Bronchial epithelial cell (primary cell): ENCODE measurements at regions not wholly inside any gene's neighbourhood (a gene's known extent, or its start where the extent isn't known, plus 50 kb on each side); places are given as distances from the start of the nearest gene placed in this dataset.
"Not testable (repeated sequence)": the region's sequence is repeated elsewhere in the genome, so short reads cannot be mapped to it uniquely, and the experiment has no call there.

ENCODE experiments used
- DNase-seq: peaks from one replicate; pipeline ENCODE4 v3.0.0-alpha.2; 2010; ENCODE audit warnings: low read depth
- FAIRE-seq: peaks from 2 replicates; lab custom pipeline; 2011; peaks lifted over from hg19 to GRCh38; lab: Jason Lieb, UNC
- H3K27me3 ChIP-seq: 2 replicates; pipeline ENCODE4 v1.5.1; 2011; ENCODE audit warnings: low read length; ENCODE audit not compliant: control insufficient read depth, insufficient read depth
- H3K36me3 ChIP-seq: 2 replicates; pipeline ENCODE4 v1.5.1; 2011; ENCODE audit warnings: low read length; ENCODE audit not compliant: control insufficient read depth, insufficient read depth
- H3K4me3 ChIP-seq: 2 replicates; pipeline ENCODE4 v1.5.1; 2011; ENCODE audit warnings: mild to moderate bottlenecking, low read depth, low read length, control low read depth
- CTCF ChIP-seq: IDR thresholded peaks from 2 replicates; pipeline ENCODE4 v1.5.1; 2011; ENCODE audit warnings: mild to moderate bottlenecking, moderate library complexity, low read length, control low read depth, inconsistent platforms; ENCODE audit not compliant: insufficient read depth, severe bottlenecking

GRCh38 chr13:44651724-44652123 lies 75.6 kb upstream of the TSC22D1 start:
- TF ChIP-seq CTCF = no peak
- DNase-seq (no peak), FAIRE-seq (no peak)
- H3K27me3 ChIP-seq = no peaks in the 10 kb centered on the region
- H3K36me3 ChIP-seq = no peaks in the 10 kb centered on the region
- H3K4me3 ChIP-seq = no peak overlapping the region

GRCh38 chr13:44651209-44651608 lies 75.1 kb upstream of the TSC22D1 start:
- Histone ChIP-seq H3K4me3 (no peak overlapping the region), H3K36me3 (no peaks in the 10 kb centered on the region), H3K27me3 (no peaks in the 10 kb centered on the region)
- TF ChIP-seq CTCF = no peak
- no peak for DNase-seq
- FAIRE-seq = no peak

- H3K27me3 ChIP-seq = no peaks in the 10 kb centered on the region
- H3K36me3 ChIP-seq = no peaks in the 10 kb centered on the region
- FAIRE-seq (no peak), DNase-seq (no peak)
- no peak for TF ChIP-seq CTCF
- H3K4me3 ChIP-seq = no peak overlapping the region
Measured at GRCh38 chr13:44649834-44650233, 73.7 kb upstream of the TSC22D1 start.

GRCh38 chr13:44649104-44649428 lies 72.9 kb upstream of the TSC22D1 start:
- no peaks in the 10 kb centered on the region for H3K36me3 ChIP-seq
- DNase-seq (no peak), FAIRE-seq (peak; percentile 7)
- no peaks in the 10 kb centered on the region for H3K27me3 ChIP-seq
- TF ChIP-seq CTCF = no peak
- H3K4me3 ChIP-seq = no peak overlapping the region

DNA sequence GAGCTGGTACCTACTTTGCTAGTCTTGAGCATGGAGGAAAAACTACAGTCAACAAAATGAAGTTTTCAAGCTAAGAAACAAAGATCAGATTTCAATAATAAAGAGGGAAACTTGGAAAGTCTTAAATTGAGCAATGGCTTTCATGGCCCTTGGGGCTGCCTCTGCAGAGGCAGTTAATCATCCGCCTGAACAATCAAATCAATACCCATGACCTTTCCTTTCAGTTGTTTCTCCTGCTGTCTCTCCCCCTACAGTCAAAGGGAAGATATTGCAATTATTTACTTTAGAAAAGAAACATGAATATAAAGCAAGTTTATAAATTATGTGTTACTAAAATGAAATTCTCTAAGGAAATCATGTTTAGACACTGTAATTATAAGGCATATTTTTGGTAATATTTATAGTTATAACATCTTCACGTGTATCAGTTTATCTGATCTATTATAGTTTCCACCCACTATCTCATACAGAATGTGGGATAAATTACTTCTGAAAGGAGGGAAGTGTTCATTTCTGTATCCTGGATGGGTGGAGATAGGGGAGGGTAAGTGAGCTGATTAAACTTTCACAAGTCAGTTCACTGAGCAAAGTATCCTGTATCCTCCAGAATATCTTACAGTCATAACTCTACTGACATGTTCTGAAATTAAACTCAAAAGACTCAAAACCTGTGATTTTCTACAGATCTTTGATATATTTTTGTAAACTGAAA lies 72.4 kb upstream of the TSC22D1 start:
- TF ChIP-seq CTCF = peak; percentile 8
- Histone ChIP-seq H3K27me3 (no peaks in the 10 kb centered on the region), H3K36me3 (no peaks in the 10 kb centered on the region), H3K4me3 (no peak overlapping the region)
- FAIRE-seq (no peak), DNase-seq (peak; percentile 38)

- H3K27me3 ChIP-seq, DNase-seq, FAIRE-seq, H3K4me3 ChIP-seq, H3K36me3 ChIP-seq: not testable (repeated sequence)
Measured at GRCh38 chr13:44647560-44647959, 71.4 kb upstream of the TSC22D1 start.
